ENCODE measurements at regions not wholly inside any gene's neighbourhood (a gene's known extent, or its start where the extent isn't known, plus 50 kb on each side); places are given as distances from the start of the nearest gene placed in this dataset.
A peak's percentile ranks its signal among the peaks of the same experiment; 100 is the strongest.

DNA sequence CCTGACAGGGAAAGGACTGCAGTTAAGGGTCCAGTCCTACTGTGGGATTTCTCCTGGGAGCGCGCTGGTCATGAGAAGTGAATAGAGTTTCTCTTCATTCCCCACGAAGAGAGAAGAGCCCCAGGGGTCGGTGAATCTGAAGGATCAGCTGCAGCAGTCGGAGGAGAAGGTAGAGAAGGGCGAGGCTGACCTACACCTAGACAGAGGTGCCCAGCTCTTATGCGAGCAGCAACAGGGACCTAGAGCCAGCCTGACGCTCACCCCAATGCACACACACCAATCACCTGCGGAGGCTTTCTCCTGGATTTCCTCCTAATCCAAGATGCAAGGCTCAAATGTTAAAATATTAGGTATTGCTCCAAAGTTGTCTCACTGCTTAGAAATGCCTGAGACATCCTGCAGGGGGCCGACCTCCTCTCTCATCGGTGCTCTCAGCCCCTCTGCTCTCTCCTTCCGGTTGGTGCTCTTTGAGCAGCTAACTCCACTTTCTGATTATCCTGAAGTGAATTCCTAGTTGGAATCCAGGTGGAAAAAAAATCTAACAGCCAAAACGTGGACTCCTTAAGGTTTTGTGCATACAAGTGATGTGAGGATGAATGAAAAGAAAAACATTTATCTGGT, 176.4 kb downstream of the AHR start:
- H3K36me3 Mint-ChIP-seq (ENCODE audit: unreplicated experiment), result peaks cover 3% of the 10 kb centered on the region
- TF ChIP-seq, protein P1, sequence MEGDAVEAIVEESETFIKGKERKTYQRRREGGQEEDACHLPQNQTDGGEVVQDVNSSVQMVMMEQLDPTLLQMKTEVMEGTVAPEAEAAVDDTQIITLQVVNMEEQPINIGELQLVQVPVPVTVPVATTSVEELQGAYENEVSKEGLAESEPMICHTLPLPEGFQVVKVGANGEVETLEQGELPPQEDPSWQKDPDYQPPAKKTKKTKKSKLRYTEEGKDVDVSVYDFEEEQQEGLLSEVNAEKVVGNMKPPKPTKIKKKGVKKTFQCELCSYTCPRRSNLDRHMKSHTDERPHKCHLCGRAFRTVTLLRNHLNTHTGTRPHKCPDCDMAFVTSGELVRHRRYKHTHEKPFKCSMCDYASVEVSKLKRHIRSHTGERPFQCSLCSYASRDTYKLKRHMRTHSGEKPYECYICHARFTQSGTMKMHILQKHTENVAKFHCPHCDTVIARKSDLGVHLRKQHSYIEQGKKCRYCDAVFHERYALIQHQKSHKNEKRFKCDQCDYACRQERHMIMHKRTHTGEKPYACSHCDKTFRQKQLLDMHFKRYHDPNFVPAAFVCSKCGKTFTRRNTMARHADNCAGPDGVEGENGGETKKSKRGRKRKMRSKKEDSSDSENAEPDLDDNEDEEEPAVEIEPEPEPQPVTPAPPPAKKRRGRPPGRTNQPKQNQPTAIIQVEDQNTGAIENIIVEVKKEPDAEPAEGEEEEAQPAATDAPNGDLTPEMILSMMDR (IDR thresholded peaks at IDR 0.05), result peak; percentile 15
- H3K4me1 Mint-ChIP-seq (ENCODE audit: unreplicated experiment), result peaks cover 13% of the 10 kb centered on the region
- DNase-seq (ENCODE audit: extremely low spot score, unreplicated experiment), result no peak
- H3K4me3 Mint-ChIP-seq (ENCODE audit: unreplicated experiment), result no peak overlapping the region
- no peaks in the 10 kb centered on the region for H3K27me3 Mint-ChIP-seq (ENCODE audit: unreplicated experiment)
- H3K27ac Mint-ChIP-seq (ENCODE audit: unreplicated experiment), result no peak overlapping the region
- peaks cover 5% of the 10 kb centered on the region for H3K9me3 Mint-ChIP-seq (ENCODE audit: unreplicated experiment)

DNA sequence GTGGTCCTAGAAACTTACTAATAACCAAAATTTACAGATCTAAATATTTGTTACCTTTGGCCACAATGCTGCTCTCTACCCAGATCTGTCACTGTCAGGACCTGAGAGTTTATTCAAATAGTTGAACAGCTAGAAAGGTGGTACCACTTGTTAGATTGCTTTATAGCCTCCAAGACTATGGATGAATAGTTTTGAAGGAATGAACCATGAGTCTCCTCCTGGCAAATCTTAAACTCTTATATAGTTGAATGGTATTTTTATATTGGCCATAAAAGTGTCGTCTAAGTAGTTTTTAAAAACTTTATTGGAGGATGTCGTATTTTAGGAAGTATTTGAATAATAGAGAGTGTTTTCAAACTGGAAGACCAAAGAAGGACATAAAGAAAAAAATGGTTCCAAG, 178.7 kb downstream of the AHR start:
- Mint-ChIP-seq H3K9me3 (ENCODE audit: unreplicated experiment) (no peaks in the 10 kb centered on the region), H3K4me3 (ENCODE audit: unreplicated experiment) (no peak overlapping the region), H3K27me3 (ENCODE audit: unreplicated experiment) (no peaks in the 10 kb centered on the region), H3K27ac (ENCODE audit: unreplicated experiment) (no peak overlapping the region), H3K4me1 (ENCODE audit: unreplicated experiment) (peaks cover 13% of the 10 kb centered on the region), H3K36me3 (ENCODE audit: unreplicated experiment) (peaks cover 2% of the 10 kb centered on the region)
- no peak for DNase-seq (ENCODE audit: extremely low spot score, unreplicated experiment)
- TF ChIP-seq, protein P1 (IDR thresholded peaks at IDR 0.05), result no peak

DNA sequence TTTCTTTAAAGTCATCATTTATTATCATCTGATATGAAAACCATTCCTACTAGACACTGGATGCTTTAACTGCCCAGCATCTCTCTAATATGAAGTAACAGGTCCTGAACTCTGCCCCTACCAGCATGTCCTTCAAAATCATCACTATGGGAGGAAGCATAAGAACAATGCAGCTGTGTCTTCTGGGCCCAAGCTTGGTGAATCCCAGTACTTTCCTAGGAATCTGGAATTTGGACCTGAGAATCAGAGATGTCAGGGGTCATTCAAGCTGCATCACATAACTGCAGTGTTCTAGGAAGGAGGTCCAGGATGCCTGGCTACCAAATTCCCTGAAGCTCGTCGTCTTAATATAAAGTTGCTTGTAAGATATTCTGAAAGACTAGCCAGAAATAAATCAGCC, 182.7 kb downstream of the AHR start:
- Mint-ChIP-seq H3K9me3 (ENCODE audit: unreplicated experiment) (no peaks in the 10 kb centered on the region), H3K27ac (ENCODE audit: unreplicated experiment) (no peak overlapping the region), H3K4me1 (ENCODE audit: unreplicated experiment) (peaks cover 13% of the 10 kb centered on the region), H3K4me3 (ENCODE audit: unreplicated experiment) (no peak overlapping the region), H3K27me3 (ENCODE audit: unreplicated experiment) (no peaks in the 10 kb centered on the region), H3K36me3 (ENCODE audit: unreplicated experiment) (peaks cover 4% of the 10 kb centered on the region)
- TF ChIP-seq, protein P1 (IDR thresholded peaks at IDR 0.05), result no peak
- no peak for DNase-seq (ENCODE audit: extremely low spot score, unreplicated experiment)

- Mint-ChIP-seq H3K9me3 (ENCODE audit: unreplicated experiment) (no peaks in the 10 kb centered on the region), H3K36me3 (ENCODE audit: unreplicated experiment) (peaks cover 4% of the 10 kb centered on the region), H3K4me1 (ENCODE audit: unreplicated experiment) (peaks cover 2% of the 10 kb centered on the region), H3K27ac (ENCODE audit: unreplicated experiment) (no peak overlapping the region), H3K27me3 (ENCODE audit: unreplicated experiment) (no peaks in the 10 kb centered on the region), H3K4me3 (ENCODE audit: unreplicated experiment) (no peak overlapping the region)
- TF ChIP-seq, protein P1 (IDR thresholded peaks at IDR 0.05), result no peak
- DNase-seq (ENCODE audit: extremely low spot score, unreplicated experiment), result no peak
Measured at GRCh38 chr7:17485368-17485767, 186.9 kb downstream of the AHR start.

DNA sequence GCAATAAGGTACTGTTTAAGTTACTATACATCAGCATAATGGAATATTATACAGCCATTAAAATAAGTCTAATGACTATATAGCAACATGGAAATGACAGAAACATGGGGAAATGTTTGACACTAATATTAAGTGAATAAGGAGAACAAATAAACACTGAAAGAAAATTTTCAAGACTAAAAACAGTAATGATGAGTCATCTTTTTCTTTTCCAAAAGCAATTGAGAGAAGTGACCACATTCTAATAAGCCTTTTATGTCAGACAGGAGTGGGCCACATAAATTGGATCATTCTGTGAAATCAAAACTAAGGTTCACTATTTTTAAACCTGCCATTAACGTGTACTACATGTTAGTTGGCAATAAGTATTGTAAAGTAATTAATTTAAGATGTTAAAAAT, 187.5 kb downstream of the AHR start:
- TF ChIP-seq, protein P1 (IDR thresholded peaks at IDR 0.05), result no peak
- Mint-ChIP-seq H3K4me1 (ENCODE audit: unreplicated experiment) (peaks cover 2% of the 10 kb centered on the region), H3K27ac (ENCODE audit: unreplicated experiment) (no peak overlapping the region), H3K27me3 (ENCODE audit: unreplicated experiment) (no peaks in the 10 kb centered on the region), H3K4me3 (ENCODE audit: unreplicated experiment) (no peak overlapping the region), H3K9me3 (ENCODE audit: unreplicated experiment) (no peaks in the 10 kb centered on the region), H3K36me3 (ENCODE audit: unreplicated experiment) (peaks cover 2% of the 10 kb centered on the region)
- DNase-seq (ENCODE audit: extremely low spot score, unreplicated experiment), result no peak
